Choroid plexus epithelial cell (primary cell): ENCODE measurements at regions not wholly inside any gene's neighbourhood (a gene's known extent, or its start where the extent isn't known, plus 50 kb on each side); places are given as distances from the start of the nearest gene placed in this dataset.
A peak's percentile ranks its signal among the peaks of the same experiment; 100 is the strongest.

Experiments used
- DNase-seq: peaks from one replicate; pipeline ENCODE4 v3.0.0-alpha.2; 2010; ENCODE audit warnings: low read depth
- H3K4me3 ChIP-seq: 2 replicates; pipeline ENCODE4 v1.5.1; 2011; ENCODE audit warnings: low read depth, mild to moderate bottlenecking, control low read depth, low read length, moderate library complexity
- CTCF ChIP-seq: conservative IDR thresholded peaks from 2 replicates; pipeline ENCODE4 v1.5.1; 2011; ENCODE audit warnings: low read depth, mild to moderate bottlenecking, control low read depth, inconsistent platforms, low read length, moderate library complexity

- DNase-seq: no peak
- no peak overlapping the region for H3K4me3 ChIP-seq
- TF ChIP-seq CTCF: no peak
Observed at GRCh38 chr3:82424031-82424339, 662.5 kb upstream of the GBE1 start.

GRCh38 chr3:82423268-82424030, 662.0 kb upstream of the GBE1 start:
- peak; percentile 18 for DNase-seq
- H3K4me3 ChIP-seq: no peak overlapping the region
- TF ChIP-seq CTCF: no peak

GRCh38 chr3:82416830-82417229, 655.4 kb upstream of the GBE1 start:
- no peak for DNase-seq
- TF ChIP-seq CTCF: no peak
- no peak overlapping the region for H3K4me3 ChIP-seq

- TF ChIP-seq CTCF: no peak
- no peak for DNase-seq
- H3K4me3 ChIP-seq: no peak overlapping the region
Observed at GRCh38 chr3:82416349-82416748, 654.9 kb upstream of the GBE1 start.

GRCh38 chr3:82413171-82413570, 651.7 kb upstream of the GBE1 start:
- DNase-seq: no peak
- no peak overlapping the region for H3K4me3 ChIP-seq
- no peak for TF ChIP-seq CTCF

- TF ChIP-seq CTCF: no peak
- H3K4me3 ChIP-seq: no peak overlapping the region
- no peak for DNase-seq
Observed at GRCh38 chr3:82410366-82410765, 648.9 kb upstream of the GBE1 start.

- DNase-seq: no peak
- no peak overlapping the region for H3K4me3 ChIP-seq
- no peak for TF ChIP-seq CTCF
Observed at GRCh38 chr3:82409842-82410241, 648.4 kb upstream of the GBE1 start.
